ENCODE measurements at regions not wholly inside any gene's neighbourhood (a gene's known extent, or its start where the extent isn't known, plus 50 kb on each side); places are given as distances from the start of the nearest gene placed in this dataset.

DNA sequence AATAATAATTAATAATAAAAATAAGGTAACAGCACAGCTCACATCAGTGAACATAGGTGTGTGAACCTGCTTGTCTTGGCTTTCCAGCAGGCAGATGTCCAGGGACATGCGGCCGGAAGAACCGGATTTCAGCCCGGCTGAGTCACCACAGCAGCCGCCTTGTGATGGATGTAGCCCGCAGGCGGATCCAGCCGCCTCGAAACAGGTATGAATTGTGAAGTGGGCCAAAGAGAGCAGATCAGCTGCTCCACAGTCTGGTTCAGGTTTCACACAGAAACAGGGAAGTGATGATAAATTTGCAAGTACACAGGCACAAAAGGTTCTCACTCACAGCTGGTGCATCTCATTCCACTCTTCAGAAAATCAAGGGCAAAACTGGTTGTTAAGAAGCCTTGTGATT, 55.1 kb downstream of the ID4 start:
- Histone ChIP-seq H3K36me3 (ENCODE audit: control insufficient read depth, insufficient read depth, low read length) (no peaks in the 10 kb centered on the region), H3K27me3 (ENCODE audit: control insufficient read depth, insufficient read depth, low read length) (no peaks in the 10 kb centered on the region), H3K27ac (ENCODE audit: low read length) (no peak overlapping the region), H3K4me1 (ENCODE audit: control insufficient read depth, insufficient read depth, low read length) (peaks cover 4% of the 10 kb centered on the region; the same call in 1 of the 2 replicates), H3K9me3 (ENCODE audit: control insufficient read depth, insufficient read depth, low read depth, low read length) (no peaks in the 10 kb centered on the region), H3K4me3 (ENCODE audit: low read depth in 2 of 2, low read length in 2 of 2) (no peak overlapping the region)
- ATAC-seq (peak; percentile 82), DNase-seq (ENCODE audit: low read depth, low spot score) (no peak)
- TF ChIP-seq, protein P1, sequence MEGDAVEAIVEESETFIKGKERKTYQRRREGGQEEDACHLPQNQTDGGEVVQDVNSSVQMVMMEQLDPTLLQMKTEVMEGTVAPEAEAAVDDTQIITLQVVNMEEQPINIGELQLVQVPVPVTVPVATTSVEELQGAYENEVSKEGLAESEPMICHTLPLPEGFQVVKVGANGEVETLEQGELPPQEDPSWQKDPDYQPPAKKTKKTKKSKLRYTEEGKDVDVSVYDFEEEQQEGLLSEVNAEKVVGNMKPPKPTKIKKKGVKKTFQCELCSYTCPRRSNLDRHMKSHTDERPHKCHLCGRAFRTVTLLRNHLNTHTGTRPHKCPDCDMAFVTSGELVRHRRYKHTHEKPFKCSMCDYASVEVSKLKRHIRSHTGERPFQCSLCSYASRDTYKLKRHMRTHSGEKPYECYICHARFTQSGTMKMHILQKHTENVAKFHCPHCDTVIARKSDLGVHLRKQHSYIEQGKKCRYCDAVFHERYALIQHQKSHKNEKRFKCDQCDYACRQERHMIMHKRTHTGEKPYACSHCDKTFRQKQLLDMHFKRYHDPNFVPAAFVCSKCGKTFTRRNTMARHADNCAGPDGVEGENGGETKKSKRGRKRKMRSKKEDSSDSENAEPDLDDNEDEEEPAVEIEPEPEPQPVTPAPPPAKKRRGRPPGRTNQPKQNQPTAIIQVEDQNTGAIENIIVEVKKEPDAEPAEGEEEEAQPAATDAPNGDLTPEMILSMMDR (IDR thresholded peaks at IDR 0.05): no peak
- TF ChIP-seq TCF7L2 (IDR thresholded peaks at IDR 0.05; ENCODE audit: low read depth, low read length) (no peak), POLR2AphosphoS5 (IDR thresholded peaks at IDR 0.05; ENCODE audit: low read depth, low read length) (no peak), SIN3A (IDR thresholded peaks at IDR 0.05; ENCODE audit: borderline replicate concordance, insufficient read depth, low read depth, low read length) (no peak)
- TF ChIP-seq, protein P2, sequence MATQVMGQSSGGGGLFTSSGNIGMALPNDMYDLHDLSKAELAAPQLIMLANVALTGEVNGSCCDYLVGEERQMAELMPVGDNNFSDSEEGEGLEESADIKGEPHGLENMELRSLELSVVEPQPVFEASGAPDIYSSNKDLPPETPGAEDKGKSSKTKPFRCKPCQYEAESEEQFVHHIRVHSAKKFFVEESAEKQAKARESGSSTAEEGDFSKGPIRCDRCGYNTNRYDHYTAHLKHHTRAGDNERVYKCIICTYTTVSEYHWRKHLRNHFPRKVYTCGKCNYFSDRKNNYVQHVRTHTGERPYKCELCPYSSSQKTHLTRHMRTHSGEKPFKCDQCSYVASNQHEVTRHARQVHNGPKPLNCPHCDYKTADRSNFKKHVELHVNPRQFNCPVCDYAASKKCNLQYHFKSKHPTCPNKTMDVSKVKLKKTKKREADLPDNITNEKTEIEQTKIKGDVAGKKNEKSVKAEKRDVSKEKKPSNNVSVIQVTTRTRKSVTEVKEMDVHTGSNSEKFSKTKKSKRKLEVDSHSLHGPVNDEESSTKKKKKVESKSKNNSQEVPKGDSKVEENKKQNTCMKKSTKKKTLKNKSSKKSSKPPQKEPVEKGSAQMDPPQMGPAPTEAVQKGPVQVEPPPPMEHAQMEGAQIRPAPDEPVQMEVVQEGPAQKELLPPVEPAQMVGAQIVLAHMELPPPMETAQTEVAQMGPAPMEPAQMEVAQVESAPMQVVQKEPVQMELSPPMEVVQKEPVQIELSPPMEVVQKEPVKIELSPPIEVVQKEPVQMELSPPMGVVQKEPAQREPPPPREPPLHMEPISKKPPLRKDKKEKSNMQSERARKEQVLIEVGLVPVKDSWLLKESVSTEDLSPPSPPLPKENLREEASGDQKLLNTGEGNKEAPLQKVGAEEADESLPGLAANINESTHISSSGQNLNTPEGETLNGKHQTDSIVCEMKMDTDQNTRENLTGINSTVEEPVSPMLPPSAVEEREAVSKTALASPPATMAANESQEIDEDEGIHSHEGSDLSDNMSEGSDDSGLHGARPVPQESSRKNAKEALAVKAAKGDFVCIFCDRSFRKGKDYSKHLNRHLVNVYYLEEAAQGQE (IDR thresholded peaks at IDR 0.05; ENCODE audit: insufficient read depth in 1 of 2, low read depth in 2 of 2, low read length in 1 of 2): no peak
- POLR2A ChIA-PET: no interaction called here
- CTCF ChIA-PET: no interaction called here
- intact Hi-C loops (cut with micrococcal nuclease; ENCODE audit: unreplicated experiment) (no loop called here), in situ Hi-C loops (cut with HindIII; ENCODE audit: low pct_unique_long_range_greater_than_20kb, low sequenced_read_pairs) (no loop called here)
- BruUV-seq (replicated peaks): no TSS peak

DNA sequence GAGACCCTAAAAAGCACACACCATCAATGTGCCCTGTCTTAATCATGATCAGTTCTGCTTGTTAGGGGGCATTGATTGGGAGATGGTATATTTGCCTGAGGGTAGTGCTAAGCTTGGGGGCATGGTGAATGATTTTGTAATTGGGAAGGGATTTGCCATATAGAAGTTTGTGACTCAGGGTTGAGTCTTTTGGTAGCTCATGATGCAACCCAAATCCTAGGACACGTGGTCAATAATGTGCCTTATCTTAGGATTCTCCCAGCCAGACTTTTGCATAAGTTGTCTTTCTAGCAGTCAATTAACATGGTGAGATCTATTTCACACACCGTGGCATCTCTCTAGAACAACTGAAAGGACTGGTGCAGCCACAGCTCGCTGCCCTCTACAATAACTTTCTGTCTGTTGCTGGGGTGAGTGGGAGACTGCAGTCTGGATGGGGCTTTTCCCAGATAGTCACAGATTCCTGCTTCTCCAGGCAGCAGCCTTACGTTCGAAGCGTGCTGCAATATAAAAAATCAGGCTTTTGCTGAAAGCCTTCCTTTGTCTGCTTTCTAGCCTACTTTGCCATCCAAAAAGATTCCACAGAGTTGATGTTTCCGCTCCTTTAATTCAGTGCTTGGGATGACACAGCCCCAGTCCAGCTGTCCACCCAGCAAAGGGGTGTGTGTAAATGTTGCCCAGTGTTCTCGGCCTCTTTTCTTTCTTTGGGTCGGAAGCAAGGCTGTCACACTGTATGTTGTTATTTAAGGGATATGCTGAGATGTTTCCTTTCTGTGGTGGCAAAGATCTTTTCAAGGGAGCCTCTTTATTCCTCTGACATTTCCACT, 58.9 kb downstream of the ID4 start:
- POLR2A ChIA-PET: interaction anchor here (0.5 kb wide), 1 partner anchor 11 kb away, joined by 4 read pairs; no protein-coding TSS in a partner anchor
- CTCF ChIA-PET: no interaction called here
- intact Hi-C loops (cut with micrococcal nuclease; ENCODE audit: unreplicated experiment): no loop called here

More for the DNA sequence above, 58.9 kb downstream of the ID4 start:
- BruUV-seq (replicated peaks): no TSS peak
- Histone ChIP-seq H3K9me3 (ENCODE audit: control insufficient read depth, insufficient read depth, low read depth, low read length) (no peaks in the 10 kb centered on the region), H3K36me3 (ENCODE audit: control insufficient read depth, insufficient read depth, low read length) (no peaks in the 10 kb centered on the region), H3K27ac (ENCODE audit: low read length) (no peak overlapping the region), H3K4me3 (ENCODE audit: low read depth in 2 of 2, low read length in 2 of 2) (no peak overlapping the region), H3K27me3 (ENCODE audit: control insufficient read depth, insufficient read depth, low read length) (no peaks in the 10 kb centered on the region), H3K4me1 (ENCODE audit: control insufficient read depth, insufficient read depth, low read length) (peaks cover 4% of the 10 kb centered on the region; the same call in 1 of the 2 replicates)
- DNase-seq (ENCODE audit: low read depth, low spot score) (no peak), ATAC-seq (no peak)
- in situ Hi-C loops (cut with HindIII; ENCODE audit: low pct_unique_long_range_greater_than_20kb, low sequenced_read_pairs): no loop called here
- TF ChIP-seq, protein P1 (IDR thresholded peaks at IDR 0.05): no peak
- no peak for TF ChIP-seq SIN3A (IDR thresholded peaks at IDR 0.05; ENCODE audit: borderline replicate concordance, insufficient read depth, low read depth, low read length)
- no peak for TF ChIP-seq TCF7L2 (IDR thresholded peaks at IDR 0.05; ENCODE audit: low read depth, low read length)
- TF ChIP-seq, protein P2 (IDR thresholded peaks at IDR 0.05; ENCODE audit: insufficient read depth in 1 of 2, low read depth in 2 of 2, low read length in 1 of 2): no peak
- no peak for TF ChIP-seq POLR2AphosphoS5 (IDR thresholded peaks at IDR 0.05; ENCODE audit: low read depth, low read length)

Data from Panc1 (cell line).